Mesenchymal stem cell (in vitro differentiated cells and primary cell): ENCODE measurements at regions not wholly inside any gene's neighbourhood (a gene's known extent, or its start where the extent isn't known, plus 50 kb on each side); places are given as distances from the start of the nearest gene placed in this dataset.

Experiments
- DNase-seq: peaks from one replicate; pipeline ENCODE4 v3.0.0-alpha.2; 2013
- H2AFZ ChIP-seq: one replicate; pipeline ENCODE4 v1.6.1; 2013; ENCODE audit warnings: low read depth, mild to moderate bottlenecking, control low read depth, inconsistent platforms, low read length, moderate library complexity
- H2AK5ac ChIP-seq: 2 replicates; pipeline ENCODE4 v1.6.1; 2013; ENCODE audit warnings: low read length, moderate library complexity, mild to moderate bottlenecking, inconsistent platforms; ENCODE audit not compliant: severe bottlenecking
- H2BK120ac ChIP-seq: one replicate; pipeline ENCODE4 v1.6.1; 2013; ENCODE audit warnings: low read depth, mild to moderate bottlenecking, inconsistent platforms, low read length, moderate library complexity
- H2BK12ac ChIP-seq, 2 experiments: one replicate each; pipeline ENCODE4 v1.6.1; 2013; ENCODE audit warnings: inconsistent platforms in 2 of 2, low read length in 2 of 2, mild to moderate bottlenecking in 2 of 2, moderate library complexity in 2 of 2, control low read depth in 1 of 2
- H2BK15ac ChIP-seq: one replicate; pipeline ENCODE4 v1.6.1; 2013; ENCODE audit warnings: mild to moderate bottlenecking, low read depth, inconsistent platforms; ENCODE audit not compliant: poor library complexity, severe bottlenecking
- H2BK5ac ChIP-seq: 2 replicates; pipeline ENCODE4 v1.6.1; 2013; ENCODE audit warnings: low read depth, mild to moderate bottlenecking, low read length, control low read depth, inconsistent platforms; ENCODE audit not compliant: poor library complexity, severe bottlenecking
- H3K14ac ChIP-seq, 2 experiments: one replicate each; pipeline ENCODE4 v1.6.1; 2013; ENCODE audit warnings: inconsistent platforms in 2 of 2, low read length in 2 of 2, control low read depth in 1 of 2, mild to moderate bottlenecking in 1 of 2, moderate library complexity in 1 of 2
- H3K18ac ChIP-seq, 2 experiments: one replicate each; pipeline ENCODE4 v1.6.1; 2013; ENCODE audit warnings: inconsistent platforms in 2 of 2, low read length in 2 of 2, control low read depth in 1 of 2, low read depth in 1 of 2, mild to moderate bottlenecking in 1 of 2
- H3K23ac ChIP-seq, 2 experiments: one replicate each; pipeline ENCODE4 v1.6.1; 2013; ENCODE audit warnings: inconsistent platforms in 2 of 2, low read length in 2 of 2, mild to moderate bottlenecking in 2 of 2, moderate library complexity in 2 of 2, control low read depth in 1 of 2
- H3K27ac ChIP-seq: 2 replicates; pipeline ENCODE4 v1.5.1; 2013; ENCODE audit warnings: mild to moderate bottlenecking, moderate library complexity, low read length, control low read depth, inconsistent platforms; ENCODE audit not compliant: poor library complexity, severe bottlenecking
- H3K27me3 ChIP-seq, 2 experiments: 2 replicates each; pipeline versions ENCODE4 v1.6.1 to v1.7.0; 2013; ENCODE audit warnings: low read length in 2 of 2, mild to moderate bottlenecking in 2 of 2, moderate library complexity in 2 of 2, control low read depth in 1 of 2, inconsistent platforms in 1 of 2; ENCODE audit not compliant: control insufficient read depth in 1 of 2, insufficient read depth in 1 of 2
- H3K36me3 ChIP-seq, 2 experiments: 2 replicates each; pipeline versions ENCODE4 v1.6.1 to v1.7.0; 2013; ENCODE audit warnings: low read length in 2 of 2, control low read depth in 1 of 2, inconsistent platforms in 1 of 2, low read depth in 1 of 2, mild to moderate bottlenecking in 1 of 2; ENCODE audit not compliant: insufficient read depth in 2 of 2, control insufficient read depth in 1 of 2
- H3K4ac ChIP-seq, 2 experiments: one replicate each; pipeline ENCODE4 v1.6.1; 2013; ENCODE audit warnings: inconsistent platforms in 2 of 2, low read length in 2 of 2, mild to moderate bottlenecking in 2 of 2, moderate library complexity in 2 of 2, control low read depth in 1 of 2, low read depth in 1 of 2
- H3K4me1 ChIP-seq: 2 replicates; pipeline ENCODE4 v1.6.1; 2013; ENCODE audit warnings: low read depth, low read length, control low read depth; ENCODE audit not compliant: control insufficient read depth, insufficient read depth
- H3K4me2 ChIP-seq: 2 replicates; pipeline ENCODE4 v1.6.1; 2013; ENCODE audit warnings: low read length, mild to moderate bottlenecking, inconsistent platforms; ENCODE audit not compliant: poor library complexity, severe bottlenecking
- H3K4me3 ChIP-seq, 2 experiments: 2 replicates each; pipeline versions ENCODE4 v1.5.1 to v1.7.0; 2013; ENCODE audit warnings: low read length in 2 of 2, mild to moderate bottlenecking in 2 of 2, control low read depth in 1 of 2, low read depth in 1 of 2; ENCODE audit not compliant: insufficient read depth in 1 of 2
- H3K79me1 ChIP-seq: replicated peaks from 2 replicates; pipeline ENCODE4 v1.6.1; 2013; ENCODE audit warnings: mild to moderate bottlenecking, control low read depth, low read length, inconsistent platforms; ENCODE audit not compliant: poor library complexity, severe bottlenecking
- H3K9ac ChIP-seq: 2 replicates; pipeline ENCODE4 v1.7.0; 2013; ENCODE audit warnings: mild to moderate bottlenecking, low read length, moderate library complexity
- H3K9me3 ChIP-seq: 2 replicates; pipeline ENCODE4 v1.7.0; 2013; ENCODE audit warnings: mild to moderate bottlenecking, low read length; ENCODE audit not compliant: control insufficient read depth
- H4K8ac ChIP-seq: one replicate; pipeline ENCODE4 v1.6.1; 2013; ENCODE audit warnings: inconsistent platforms, mild to moderate bottlenecking, low read length, moderate library complexity
- H4K91ac ChIP-seq: one replicate; pipeline ENCODE4 v1.6.1; 2013; ENCODE audit warnings: mild to moderate bottlenecking, low read length, inconsistent platforms
- WGBS: methylation state at CpG from one replicate; pipeline ENCODE4 v1.1.7; 2013; ENCODE audit warnings: mixed read lengths; 5-methylcytosine and 5-hydroxymethylcytosine counted together

GRCh38 chr13:61766667-61767058 lies 351.0 kb upstream of the PCDH20 start:
- Histone ChIP-seq H3K4me2 (no peak overlapping the region), H3K36me3 (no peaks in the 10 kb centered on the region), H3K4me1 (no peaks in the 10 kb centered on the region), H3K79me1 (no peaks in the 10 kb centered on the region), H2BK5ac (no peak overlapping the region), H3K4ac (no peak overlapping the region), H2BK120ac (no peak overlapping the region), H3K27ac (no peak overlapping the region), H3K4me3 (no peak overlapping the region), H3K18ac (no peak overlapping the region), H3K9ac (no peak overlapping the region), H3K9me3 (peaks cover 3% of the 10 kb centered on the region), H3K27me3 (no peaks in the 10 kb centered on the region), H2AFZ (no peak overlapping the region), H2AK5ac (no peak overlapping the region), H2BK12ac (no peak overlapping the region), H4K8ac (no peak overlapping the region), H3K14ac (no peak overlapping the region), H2BK15ac (no peak overlapping the region), H3K23ac (no peak overlapping the region), H4K91ac (no peak overlapping the region)
- WGBS, result 87% methylated on average over 6 of the region's 11 CpGs
- no peak for DNase-seq

DNA sequence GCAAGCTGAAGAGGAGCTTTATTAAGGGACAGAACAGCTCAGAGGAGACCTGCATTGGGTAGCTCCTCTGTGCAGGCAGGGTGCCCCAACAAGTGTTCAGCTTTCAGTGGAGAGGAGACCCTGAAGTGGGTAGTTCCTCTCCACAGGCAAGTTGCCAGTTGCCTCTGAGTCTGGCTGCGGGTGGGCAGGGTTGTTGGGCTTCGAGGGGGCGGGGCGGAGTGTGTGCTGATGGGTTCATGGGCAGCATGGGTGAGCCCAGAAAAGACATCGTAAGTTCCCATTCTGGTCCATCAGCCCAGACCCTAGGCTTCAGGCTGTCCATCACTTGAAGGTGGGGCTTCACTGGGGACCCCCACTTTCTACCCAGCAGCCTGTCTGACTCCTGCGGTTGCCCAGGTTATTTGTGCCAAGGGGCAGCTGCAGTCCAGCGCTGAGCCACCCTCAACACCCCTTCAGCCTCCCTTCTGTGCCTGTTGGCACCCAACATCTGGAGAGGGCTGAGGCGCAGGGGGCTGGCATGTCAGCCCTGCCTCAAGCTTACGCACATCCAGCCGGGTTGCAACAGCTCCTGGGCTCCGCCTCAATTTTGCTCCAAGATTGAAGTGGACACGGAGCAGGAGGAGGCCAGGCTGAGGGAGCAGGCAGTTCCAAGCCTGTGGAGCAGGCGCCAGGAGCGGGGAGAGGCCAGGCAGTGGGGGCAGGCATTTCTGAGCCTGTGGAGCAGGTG lies 350.5 kb upstream of the PCDH20 start:
- Histone ChIP-seq H2AK5ac (no peak overlapping the region), H4K8ac (no peak overlapping the region), H3K18ac (no peak overlapping the region), H3K4me2 (no peak overlapping the region), H2BK15ac (no peak overlapping the region), H2BK5ac (no peak overlapping the region), H3K14ac (no peak overlapping the region), H2BK12ac (no peak overlapping the region), H3K4ac (no peak overlapping the region), H2AFZ (no peak overlapping the region), H3K4me1 (no peaks in the 10 kb centered on the region), H3K27me3 (no peaks in the 10 kb centered on the region), H3K36me3 (no peaks in the 10 kb centered on the region), H3K4me3 (no peak overlapping the region), H2BK120ac (no peak overlapping the region), H4K91ac (no peak overlapping the region), H3K79me1 (no peaks in the 10 kb centered on the region), H3K9me3 (peaks cover 3% of the 10 kb centered on the region), H3K23ac (no peak overlapping the region), H3K9ac (no peak overlapping the region), H3K27ac (no peak overlapping the region)
- 78% methylated on average over 11 of the region's 14 CpGs for WGBS
- no peak for DNase-seq

DNA sequence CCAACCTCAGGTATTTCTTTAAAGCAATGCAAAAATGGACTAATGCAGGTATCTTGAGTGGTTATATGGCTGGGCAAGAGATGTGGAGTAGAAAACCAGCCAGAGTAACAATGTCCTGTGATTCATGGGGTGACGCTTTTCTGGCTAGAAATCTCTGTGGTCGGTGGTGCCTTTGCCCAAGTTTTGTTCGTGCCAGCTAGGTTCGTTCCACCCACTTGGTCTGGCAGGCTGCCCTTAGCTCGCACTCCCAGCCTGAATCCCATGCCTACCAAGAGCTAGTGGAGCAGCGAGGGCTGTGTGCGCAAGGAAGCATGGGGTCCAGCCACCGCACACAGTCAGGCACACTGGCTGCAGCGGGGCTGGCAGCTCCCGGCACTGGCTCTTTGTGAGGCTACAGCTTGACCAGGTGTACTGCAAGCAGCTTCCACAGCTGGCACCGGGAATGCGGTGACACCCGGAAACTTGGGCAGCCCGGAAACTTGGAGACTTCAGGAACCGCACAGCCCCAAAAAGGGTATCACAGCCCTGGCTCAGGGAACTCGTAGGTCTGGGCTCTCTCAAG lies 349.6 kb upstream of the PCDH20 start:
- H3K4me1 ChIP-seq, result no peaks in the 10 kb centered on the region
- H2BK12ac ChIP-seq, result no peak overlapping the region
- H3K9ac ChIP-seq, result no peak overlapping the region
- no peak overlapping the region for H3K4me3 ChIP-seq
- no peak for DNase-seq
- H2BK5ac ChIP-seq, result no peak overlapping the region
- peak overlapping the region in 1 of 2 experiments; percentile 34 for H3K18ac ChIP-seq
- peaks cover 3% of the 10 kb centered on the region for H3K9me3 ChIP-seq
- H3K27me3 ChIP-seq, result no peaks in the 10 kb centered on the region
- peak overlapping the region in 1 of 2 experiments; percentile 22 for H3K14ac ChIP-seq
- no peak overlapping the region for H3K4ac ChIP-seq
- 92% methylated on average over 16 of the region's 16 CpGs for WGBS
- no peak overlapping the region for H3K27ac ChIP-seq
- no peak overlapping the region for H2BK120ac ChIP-seq
- no peak overlapping the region for H2AK5ac ChIP-seq
- H3K23ac ChIP-seq, result no peak overlapping the region
- H4K91ac ChIP-seq, result no peak overlapping the region
- no peaks in the 10 kb centered on the region for H3K36me3 ChIP-seq
- H4K8ac ChIP-seq, result no peak overlapping the region
- no peaks in the 10 kb centered on the region for H3K79me1 ChIP-seq
- no peak overlapping the region for H3K4me2 ChIP-seq
- no peak overlapping the region for H2AFZ ChIP-seq
- no peak overlapping the region for H2BK15ac ChIP-seq

DNA sequence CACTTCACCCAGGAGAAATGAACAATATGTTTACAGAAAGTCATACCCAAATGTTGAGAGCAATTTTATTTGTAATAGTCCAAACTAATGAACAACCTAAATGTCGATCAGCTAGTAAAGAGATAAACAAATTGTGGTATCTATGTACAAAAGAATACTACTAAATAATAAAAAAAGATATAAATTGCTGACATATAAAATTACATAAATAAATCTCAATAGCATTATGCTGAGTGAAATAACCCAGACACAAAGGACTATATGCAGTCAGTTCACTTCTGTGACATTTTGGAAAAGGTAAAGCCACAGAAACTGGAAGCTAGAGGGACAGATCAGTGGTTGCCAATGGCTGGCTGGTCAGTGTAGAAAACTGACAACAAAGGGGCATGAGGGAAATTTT lies 346.0 kb upstream of the PCDH20 start:
- WGBS, result no CpG with 5 or more reads among the region's 1 CpG
- Histone ChIP-seq H2BK5ac (no peak overlapping the region), H3K9ac (no peak overlapping the region), H3K27me3 (no peaks in the 10 kb centered on the region), H2BK120ac (no peak overlapping the region), H3K79me1 (no peaks in the 10 kb centered on the region), H3K4me1 (no peaks in the 10 kb centered on the region), H4K8ac (no peak overlapping the region), H3K4me3 (no peak overlapping the region), H3K18ac (no peak overlapping the region), H3K23ac (no peak overlapping the region), H2AK5ac (no peak overlapping the region), H2AFZ (no peak overlapping the region), H3K36me3 (no peaks in the 10 kb centered on the region), H3K14ac (no peak overlapping the region), H3K4me2 (no peak overlapping the region), H3K27ac (no peak overlapping the region), H3K9me3 (peaks cover 5% of the 10 kb centered on the region), H3K4ac (no peak overlapping the region), H2BK15ac (no peak overlapping the region), H4K91ac (no peak overlapping the region), H2BK12ac (no peak overlapping the region)
- DNase-seq, result no peak
